ENCODE measurements at regions not wholly inside any gene's neighbourhood (a gene's known extent, or its start where the extent isn't known, plus 50 kb on each side); places are given as distances from the start of the nearest gene placed in this dataset.

GRCh38 chr2:217417536-217417935 is 557.7 kb upstream of the TNP1 start:
- dilution Hi-C loops (cut with MboI; ENCODE audit: extremely low pct_ligation_motif_present, low sequenced_read_pairs) = no loop called here
- no peak for FAIRE-seq
- no peak for TF ChIP-seq CTCF (optimal IDR thresholded peaks at IDR 0.05 in 1 of 3, IDR thresholded peaks at IDR 0.05 in 1 of 3, conservative IDR thresholded peaks at IDR 0.05 in 1 of 3; ENCODE audit: extremely low read depth in 1 of 3, insufficient read depth in 2 of 3, low read length in 3 of 3)
- no peak for TF ChIP-seq EZH2 (IDR thresholded peaks at IDR 0.05; ENCODE audit: low read length)

GRCh38 chr2:217415316-217415715 is 555.5 kb upstream of the TNP1 start:
- Histone ChIP-seq H3K36me3 (ENCODE audit: control insufficient read depth in 2 of 2, extremely low read depth in 1 of 2, insufficient read depth in 2 of 2, low read length in 2 of 2) (no peaks in the 10 kb centered on the region), H3K79me2 (ENCODE audit: control insufficient read depth, insufficient read depth, low read length) (no peaks in the 10 kb centered on the region), H3K4me3 (ENCODE audit: control insufficient read depth in 2 of 3, extremely low read depth in 1 of 3, insufficient read depth in 2 of 3, low read depth in 1 of 3, low read length in 3 of 3) (no peak overlapping the region), H2AFZ (ENCODE audit: control insufficient read depth, low read length) (no peak overlapping the region), H4K20me1 (ENCODE audit: control insufficient read depth, extremely low read depth, insufficient read depth, low read length) (no peaks in the 10 kb centered on the region), H3K27me3 (ENCODE audit: control insufficient read depth, extremely low read depth, insufficient read depth, low read length) (no peaks in the 10 kb centered on the region), H3K27ac (ENCODE audit: control insufficient read depth, insufficient read depth, low read length) (no peak overlapping the region), H3K4me1 (ENCODE audit: control insufficient read depth, extremely low read depth, insufficient read depth, low read length) (no peaks in the 10 kb centered on the region), H3K9ac (ENCODE audit: control insufficient read depth, extremely low read depth, insufficient read depth, low read length) (no peak overlapping the region), H3K9me1 (ENCODE audit: control insufficient read depth, extremely low read depth, insufficient read depth, low read length) (no peaks in the 10 kb centered on the region), H3K4me2 (ENCODE audit: control insufficient read depth, extremely low read depth, insufficient read depth, low read depth, low read length) (no peak overlapping the region), H3K9me3 (ENCODE audit: control insufficient read depth, low read depth, low read length) (no peaks in the 10 kb centered on the region)
- no peak for TF ChIP-seq EZH2 (IDR thresholded peaks at IDR 0.05; ENCODE audit: low read length)
- no peak for TF ChIP-seq CTCF (optimal IDR thresholded peaks at IDR 0.05 in 1 of 3, IDR thresholded peaks at IDR 0.05 in 1 of 3, conservative IDR thresholded peaks at IDR 0.05 in 1 of 3; ENCODE audit: extremely low read depth in 1 of 3, insufficient read depth in 2 of 3, low read length in 3 of 3)
- DNase-seq (ENCODE audit: low read depth, low spot score) = no peak
- FAIRE-seq = no peak
- dilution Hi-C loops (cut with MboI; ENCODE audit: extremely low pct_ligation_motif_present, low sequenced_read_pairs) = no loop called here

More at GRCh38 chr2:217417536-217417935, 557.7 kb upstream of the TNP1 start:
- Histone ChIP-seq H4K20me1 (ENCODE audit: control insufficient read depth, extremely low read depth, insufficient read depth, low read length) (no peaks in the 10 kb centered on the region), H3K27ac (ENCODE audit: control insufficient read depth, insufficient read depth, low read length) (no peak overlapping the region), H3K36me3 (ENCODE audit: control insufficient read depth in 2 of 2, extremely low read depth in 1 of 2, insufficient read depth in 2 of 2, low read length in 2 of 2) (no peaks in the 10 kb centered on the region), H3K79me2 (ENCODE audit: control insufficient read depth, insufficient read depth, low read length) (no peaks in the 10 kb centered on the region), H3K4me1 (ENCODE audit: control insufficient read depth, extremely low read depth, insufficient read depth, low read length) (no peaks in the 10 kb centered on the region), H3K4me3 (ENCODE audit: control insufficient read depth in 2 of 3, extremely low read depth in 1 of 3, insufficient read depth in 2 of 3, low read depth in 1 of 3, low read length in 3 of 3) (no peak overlapping the region), H2AFZ (ENCODE audit: control insufficient read depth, low read length) (no peak overlapping the region), H3K27me3 (ENCODE audit: control insufficient read depth, extremely low read depth, insufficient read depth, low read length) (no peaks in the 10 kb centered on the region), H3K4me2 (ENCODE audit: control insufficient read depth, extremely low read depth, insufficient read depth, low read depth, low read length) (no peak overlapping the region), H3K9me1 (ENCODE audit: control insufficient read depth, extremely low read depth, insufficient read depth, low read length) (no peaks in the 10 kb centered on the region), H3K9ac (ENCODE audit: control insufficient read depth, extremely low read depth, insufficient read depth, low read length) (no peak overlapping the region), H3K9me3 (ENCODE audit: control insufficient read depth, low read depth, low read length) (no peaks in the 10 kb centered on the region)
- DNase-seq (ENCODE audit: low read depth, low spot score) = no peak

All from keratinocyte (primary cell).